CD4-positive, alpha-beta T cell treated with Interleukin-15 for 4 hours (primary cell): ENCODE measurements at regions not wholly inside any gene's neighbourhood (a gene's known extent, or its start where the extent isn't known, plus 50 kb on each side); places are given as distances from the start of the nearest gene placed in this dataset.
"Not testable (repeated sequence)": the region's sequence is repeated elsewhere in the genome, so short reads cannot be mapped to it uniquely, and the experiment has no call there.

Source experiments
- DNase-seq: peaks from one replicate; pipeline ENCODE4 v3.0.0-alpha.2; 2020; ENCODE audit warnings: low spot score

- no peak for DNase-seq
Observed at GRCh38 chr9:108039012-108039411, 549.4 kb upstream of the KLF4 start.

DNA sequence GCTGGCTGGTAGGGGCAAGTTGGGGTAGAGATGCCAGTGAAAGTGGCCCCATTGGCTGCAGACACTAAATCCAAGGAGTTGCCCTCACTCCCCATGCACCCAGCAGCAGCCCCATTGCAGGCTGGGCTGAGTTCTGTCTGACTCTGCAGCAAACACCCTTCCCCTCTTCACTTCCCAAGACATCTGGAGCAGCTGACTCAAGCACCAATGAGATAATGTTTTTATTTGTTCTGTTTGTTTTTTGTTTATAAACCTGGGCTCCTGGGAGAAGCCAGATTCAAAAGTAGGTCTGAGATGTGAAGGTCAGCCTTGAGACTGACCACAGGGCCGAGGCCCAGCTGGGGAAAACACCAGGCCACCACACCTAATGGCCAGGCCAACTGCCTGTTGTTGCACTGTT, 545.9 kb upstream of the KLF4 start:
- DNase-seq, result no peak

DNA sequence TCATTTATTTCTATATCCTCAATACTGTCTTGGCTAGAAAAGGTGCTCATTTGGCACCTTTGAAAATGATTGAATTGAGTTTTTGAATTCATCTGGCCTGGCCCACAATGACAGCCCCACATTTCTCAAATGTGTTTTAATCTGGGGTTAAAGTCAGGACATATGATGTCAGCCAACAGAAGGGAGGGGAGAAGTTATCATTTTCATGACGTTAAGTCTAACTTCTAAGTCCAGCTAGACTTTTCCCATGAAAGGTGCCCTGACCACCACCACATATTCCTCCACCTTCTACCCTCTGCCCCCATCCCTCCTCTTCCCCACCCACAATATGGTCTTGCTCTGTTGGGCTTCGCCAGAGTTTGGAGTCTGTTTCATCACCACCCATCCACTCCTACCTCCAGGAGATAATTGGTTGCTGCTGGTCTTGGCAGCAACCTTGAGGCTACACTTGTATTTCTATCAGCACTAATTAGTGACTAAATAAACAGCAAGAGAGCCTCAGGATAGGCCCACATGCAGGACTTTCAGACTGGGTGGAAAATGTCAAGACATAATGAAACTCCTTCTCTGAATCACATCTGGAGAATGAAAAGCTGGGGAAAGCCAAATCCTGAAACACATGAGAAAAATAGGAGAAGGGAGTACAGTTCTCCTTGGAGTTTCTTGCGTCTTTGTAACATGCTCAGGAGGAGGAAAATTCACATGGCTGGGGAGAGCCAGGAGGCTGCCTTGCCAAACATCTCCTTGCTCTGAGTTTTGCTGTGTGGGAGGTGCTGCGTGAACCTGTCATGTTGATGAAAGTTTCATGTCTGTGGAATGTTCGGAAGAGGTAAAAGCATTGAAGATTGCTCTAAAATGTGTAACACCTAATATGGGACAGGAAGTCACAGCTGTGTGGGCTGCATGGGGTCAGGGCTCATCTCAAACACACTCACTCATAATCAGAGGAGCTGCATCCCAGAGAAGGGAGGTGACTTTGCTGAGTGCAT, 544.7 kb upstream of the KLF4 start:
- DNase-seq, result no peak

DNA sequence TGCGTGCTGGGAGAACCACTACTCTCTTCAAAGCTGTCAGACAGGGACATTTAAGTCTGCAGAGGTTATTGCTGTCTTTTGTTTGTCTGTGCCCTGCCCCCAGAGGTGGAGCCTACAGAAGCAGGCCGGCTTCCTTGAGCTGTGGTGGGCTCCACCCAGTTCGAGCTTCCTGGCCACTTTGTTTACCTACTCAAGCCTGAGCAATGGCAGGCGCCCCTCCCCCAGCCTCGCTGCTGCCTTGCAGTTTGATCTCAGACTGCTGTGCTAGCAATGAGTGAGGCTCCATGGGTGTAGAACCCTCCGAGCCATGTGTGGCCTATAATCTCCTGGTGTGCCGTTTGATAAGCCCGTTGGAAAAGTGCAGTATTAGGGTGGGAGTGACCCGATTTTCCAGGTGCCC, 542.5 kb upstream of the KLF4 start:
- DNase-seq, result not testable (repeated sequence)

DNA sequence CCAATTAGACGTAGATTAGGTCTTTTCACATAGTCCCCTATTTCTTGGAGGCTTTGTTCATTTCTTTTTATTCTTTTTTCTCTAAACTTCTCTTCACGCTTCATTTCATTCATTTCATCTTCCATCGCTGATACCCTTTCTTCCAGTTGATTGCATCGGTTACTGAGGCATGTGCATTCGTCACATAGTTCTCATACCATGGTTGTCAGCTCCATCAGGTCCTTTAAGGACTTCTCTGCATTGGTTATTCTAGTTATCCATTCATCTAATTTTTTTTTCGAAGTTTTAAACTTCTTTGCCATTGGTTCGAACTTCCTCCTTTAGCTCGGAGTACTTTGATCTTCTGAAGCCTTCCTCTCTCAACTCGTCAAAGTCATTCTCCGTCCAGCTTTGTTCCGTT, 541.7 kb upstream of the KLF4 start:
- not testable (repeated sequence) for DNase-seq

- not testable (repeated sequence) for DNase-seq
Observed at GRCh38 chr9:108026718-108027117, 537.1 kb upstream of the KLF4 start.

- no peak for DNase-seq
Observed at GRCh38 chr9:108024604-108025003, 535.0 kb upstream of the KLF4 start.

DNA sequence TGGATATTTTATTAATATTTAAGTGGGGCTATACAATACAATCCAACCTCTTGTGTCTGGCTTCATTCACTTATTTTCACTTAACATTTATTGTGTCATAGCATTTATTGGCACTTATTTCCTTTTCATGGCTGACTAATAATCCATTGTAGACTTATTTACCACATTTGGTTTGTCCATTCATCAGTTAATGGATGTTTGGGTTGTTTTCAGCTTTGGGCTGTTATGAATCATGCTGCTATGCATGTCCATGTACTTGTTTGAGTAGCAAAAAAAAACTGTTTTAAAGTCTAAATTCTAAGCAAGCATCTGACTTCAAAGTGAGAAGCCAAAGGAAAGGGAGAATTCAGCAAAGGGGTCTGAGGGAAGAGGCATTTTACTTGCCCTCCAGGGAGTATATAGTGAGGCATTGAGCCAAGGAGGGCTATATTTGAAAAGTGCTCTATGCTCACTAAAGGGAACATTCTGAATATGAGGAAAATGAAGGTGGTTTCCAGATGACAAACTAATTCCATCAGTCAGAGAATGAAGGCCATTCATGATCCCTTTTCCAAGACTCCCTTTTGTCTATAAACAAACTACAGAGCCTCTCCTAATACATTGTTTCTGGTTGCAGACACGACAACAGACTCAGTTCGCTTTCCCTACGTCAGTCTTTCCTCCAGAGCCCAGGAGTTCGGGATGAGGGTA, 532.8 kb upstream of the KLF4 start:
- no peak for DNase-seq

DNA sequence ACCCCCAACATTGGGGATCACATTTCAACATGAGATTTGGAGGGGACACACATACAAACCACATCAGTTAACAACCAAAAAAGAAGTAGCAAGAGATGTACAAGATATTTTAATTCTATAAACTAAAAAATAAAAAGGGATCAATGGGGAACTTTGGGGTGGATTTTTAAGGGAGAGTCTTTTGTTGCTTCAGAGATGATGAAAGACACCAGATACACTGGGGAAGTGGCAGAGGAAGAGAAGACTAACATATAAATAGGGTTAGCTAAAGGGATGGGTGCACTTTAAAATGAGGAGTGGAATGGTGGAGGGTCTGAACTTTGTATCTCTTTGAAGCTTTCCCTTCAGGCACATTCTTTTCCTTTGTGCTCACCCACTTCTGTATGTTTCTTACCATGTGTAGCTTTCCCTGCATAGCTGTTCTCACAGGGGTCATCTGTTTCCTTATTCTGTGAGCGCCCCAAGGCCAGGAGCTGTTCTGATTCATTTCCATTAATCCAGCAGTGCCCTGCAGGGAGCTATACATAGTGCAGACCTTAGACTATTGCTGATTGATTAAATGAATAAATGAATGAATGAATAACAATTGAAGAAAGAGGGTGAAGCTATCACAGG, 531.6 kb upstream of the KLF4 start:
- no peak for DNase-seq

DNA sequence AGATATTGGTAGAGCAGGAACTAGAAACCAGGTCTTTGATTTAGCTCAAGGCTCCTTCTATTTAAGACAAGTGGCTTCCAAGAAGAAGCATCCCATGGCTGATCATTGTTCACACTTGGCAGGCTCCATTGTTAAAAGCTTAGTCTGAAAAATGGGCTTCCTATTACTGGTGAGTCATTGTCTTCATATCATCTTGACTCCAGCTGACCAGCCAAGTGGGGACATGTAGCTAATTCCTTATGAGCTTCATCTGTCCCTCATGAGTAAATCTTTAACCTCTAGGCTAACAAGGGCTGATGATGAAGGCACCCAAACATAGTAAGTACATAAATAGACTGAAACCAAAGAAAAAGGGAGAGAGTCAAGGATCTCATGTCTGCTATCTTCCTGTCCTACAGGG, 530.3 kb upstream of the KLF4 start:
- no peak for DNase-seq

DNA sequence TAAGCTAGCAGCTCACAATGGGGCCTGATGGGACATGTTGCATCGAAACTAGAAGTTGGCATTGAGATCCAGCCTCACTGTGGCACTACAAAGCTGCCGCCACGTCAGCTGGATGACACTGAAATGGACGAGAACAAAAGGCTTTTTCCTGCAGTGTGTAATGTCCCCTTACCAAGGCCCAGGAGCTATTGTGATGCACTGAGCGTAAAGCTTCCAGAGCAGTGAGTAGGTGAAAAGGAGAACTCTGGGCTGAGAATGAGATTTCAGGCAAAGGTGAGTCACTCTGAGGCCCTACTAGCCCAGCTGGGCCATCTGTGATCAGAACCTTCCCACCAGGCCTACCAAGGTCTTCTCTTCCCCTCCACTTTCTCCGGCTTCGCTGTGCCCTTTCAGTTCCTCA, 528.1 kb upstream of the KLF4 start:
- DNase-seq, result no peak

GRCh38 chr9:108016446-108016845, 526.9 kb upstream of the KLF4 start:
- no peak for DNase-seq

DNA sequence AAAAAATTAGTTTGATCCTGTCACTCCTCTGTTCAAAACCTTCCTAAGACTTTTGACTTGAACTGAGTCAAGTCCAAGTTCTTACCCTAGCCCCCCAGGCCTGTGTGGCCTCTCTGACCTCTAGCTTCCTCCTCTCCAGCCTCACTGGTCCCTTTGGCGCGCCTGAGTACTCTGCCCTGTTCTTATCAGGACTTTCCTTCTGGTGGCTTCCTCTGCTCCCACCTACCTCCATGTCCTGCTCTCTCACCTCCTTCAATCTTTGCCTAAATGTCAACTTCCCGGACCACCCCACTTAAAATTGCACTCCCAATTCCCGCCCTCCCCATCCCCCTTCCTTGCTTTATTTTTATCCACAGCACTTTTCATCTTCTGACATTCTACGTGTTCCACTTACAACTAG, 526.1 kb upstream of the KLF4 start:
- no peak for DNase-seq

DNA sequence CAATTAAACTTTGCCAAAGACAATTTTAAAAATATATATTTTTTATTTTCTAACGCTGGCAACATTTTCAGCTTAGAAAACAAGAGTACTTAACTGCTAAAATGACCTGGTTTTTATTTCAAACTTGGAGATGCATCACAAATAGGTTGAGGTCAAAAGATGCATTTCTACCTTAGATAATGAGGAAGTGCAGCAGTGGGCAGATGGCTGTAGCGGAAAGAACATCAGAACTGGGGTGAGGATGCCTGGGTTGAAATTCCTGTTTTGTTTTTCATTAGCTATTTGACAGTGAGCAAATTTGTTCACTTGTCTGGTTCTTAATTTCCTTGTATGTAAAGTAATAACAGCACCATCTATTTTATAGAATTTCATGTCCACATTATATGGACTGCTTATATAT, 524.8 kb upstream of the KLF4 start:
- no peak for DNase-seq

DNA sequence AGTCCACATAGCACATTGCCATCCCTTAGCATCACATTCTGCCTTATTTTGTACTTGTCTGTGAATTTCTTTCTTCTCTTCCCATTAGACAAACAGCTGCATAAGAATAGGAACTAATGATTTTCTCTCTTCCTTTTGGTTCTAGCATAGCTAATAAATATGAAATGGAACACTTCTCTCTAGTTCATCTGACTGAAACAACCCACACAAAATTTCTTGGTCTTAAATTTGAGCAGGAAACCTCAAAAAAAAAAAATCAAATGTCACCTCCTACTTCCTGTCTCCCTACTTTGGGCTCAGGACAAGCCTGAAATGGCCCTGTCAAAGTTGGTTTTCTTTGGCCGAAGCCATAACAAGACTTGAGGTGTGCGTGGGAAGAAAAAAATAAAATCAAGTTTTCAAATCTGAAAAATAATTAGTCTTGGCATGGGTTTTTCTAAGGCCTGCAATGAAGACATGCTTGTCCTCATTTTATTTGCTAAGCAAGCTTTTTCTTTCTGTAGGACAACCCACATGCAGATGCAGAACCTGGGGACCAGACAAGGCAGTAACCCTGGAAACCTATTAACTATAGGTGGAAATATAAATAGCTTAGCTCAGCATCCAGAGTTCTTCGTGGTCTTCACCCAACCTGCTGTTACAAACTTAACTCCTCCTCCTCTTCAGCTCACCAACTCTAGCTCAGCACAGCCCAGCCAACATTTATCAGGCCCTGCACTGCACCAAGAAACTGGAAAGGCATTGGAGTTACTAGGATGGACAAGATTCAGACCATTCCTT, 523.5 kb upstream of the KLF4 start:
- no peak for DNase-seq

GRCh38 chr9:108012405-108012804, 522.8 kb upstream of the KLF4 start:
- DNase-seq, result no peak

DNA sequence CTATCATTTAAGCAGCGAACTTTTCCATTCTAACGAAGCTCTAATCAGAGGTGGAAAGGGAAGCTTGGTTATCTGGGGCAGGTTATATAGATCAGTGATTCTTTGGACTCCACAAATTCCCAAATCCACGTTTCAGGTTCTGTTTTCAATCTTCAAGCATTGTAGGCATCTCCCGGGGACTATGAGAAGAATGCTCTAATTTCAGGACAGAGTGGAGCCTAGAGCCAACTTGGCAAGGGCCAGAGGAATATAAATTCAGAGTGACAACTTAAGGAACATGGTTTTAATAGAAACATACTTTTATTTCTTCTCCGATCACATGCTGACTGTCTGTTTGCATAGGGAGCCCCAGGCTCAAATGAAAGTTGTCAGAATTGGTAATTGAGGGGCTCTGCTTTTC, 514.0 kb upstream of the KLF4 start:
- no peak for DNase-seq

GRCh38 chr9:108002371-108002956, 512.9 kb upstream of the KLF4 start:
- DNase-seq, result no peak

DNA sequence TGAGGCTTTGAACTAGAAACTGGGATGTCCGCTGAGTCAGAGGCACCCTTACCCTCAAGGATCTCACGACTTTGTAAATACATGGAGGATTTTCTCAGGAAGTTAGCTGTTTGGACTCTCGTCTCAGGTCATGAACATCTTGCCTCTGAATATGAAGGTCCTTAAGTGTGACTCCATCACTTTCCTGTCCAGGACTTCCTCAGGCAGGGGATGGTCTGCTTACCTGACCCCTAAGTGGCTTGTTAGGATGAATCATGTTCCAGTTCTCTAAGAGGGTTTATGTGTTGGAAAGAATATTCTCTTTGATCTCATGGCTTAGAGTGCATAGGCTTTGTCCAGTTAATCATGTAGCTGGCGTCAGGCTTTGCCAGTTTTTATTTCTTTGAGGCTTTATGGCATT, 511.7 kb upstream of the KLF4 start:
- DNase-seq, result no peak

DNA sequence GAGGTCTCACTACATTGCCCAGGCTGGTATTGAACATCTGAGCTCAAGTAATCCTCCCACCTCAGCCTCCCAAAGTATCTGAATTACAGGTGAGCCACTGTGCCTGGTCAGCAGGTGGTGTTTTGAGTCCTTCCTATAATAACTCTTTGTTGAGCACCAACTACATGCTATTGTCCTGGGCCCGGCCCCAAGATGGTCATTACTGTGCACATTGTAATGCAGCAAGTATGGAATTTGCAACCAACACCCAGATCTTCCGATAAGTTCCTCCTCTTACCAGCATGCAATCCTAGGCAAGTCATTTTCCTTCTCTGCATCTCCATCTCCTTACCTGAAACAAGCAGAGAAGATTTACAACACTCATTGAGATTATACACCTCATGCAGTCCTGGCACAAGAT, 510.3 kb upstream of the KLF4 start:
- no peak for DNase-seq

DNA sequence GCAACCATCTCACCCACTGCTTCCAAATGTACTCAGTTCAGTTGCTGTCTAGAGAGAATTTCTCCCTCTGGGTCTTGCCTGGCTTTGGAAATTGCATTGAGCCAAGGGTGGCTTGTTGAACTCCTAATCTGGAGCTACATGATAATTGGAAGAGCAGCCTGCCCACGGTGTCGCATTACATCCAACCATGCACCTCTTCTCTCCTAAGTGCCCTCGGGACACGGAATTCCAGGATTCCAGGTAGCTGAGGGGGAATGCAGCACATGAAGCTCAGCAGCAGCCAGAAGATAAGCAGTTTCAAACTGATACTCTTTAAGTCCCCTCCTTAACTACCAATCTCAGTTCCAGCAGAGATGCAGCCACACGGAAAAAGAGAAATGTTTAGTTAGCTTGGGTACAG, 509.4 kb upstream of the KLF4 start:
- no peak for DNase-seq

DNA sequence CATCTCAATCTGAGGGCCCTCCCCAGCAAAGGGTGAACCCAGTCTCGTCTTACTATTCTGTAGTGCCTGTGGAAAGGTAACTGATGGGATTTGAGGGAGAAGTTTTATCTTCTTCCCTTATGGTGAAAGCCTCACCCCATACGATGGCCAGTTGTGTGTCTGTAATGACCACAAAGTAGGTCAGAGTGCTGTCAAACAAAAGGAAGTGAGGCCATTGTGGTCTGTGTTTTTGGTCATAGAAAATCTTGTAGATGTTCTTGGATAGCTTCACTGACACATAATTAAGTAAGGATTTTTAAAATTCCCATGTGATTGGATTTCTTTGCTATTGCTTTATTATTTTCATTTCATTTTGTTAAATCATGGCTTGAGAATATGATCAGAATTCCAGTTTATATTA, 505.1 kb upstream of the KLF4 start:
- no peak for DNase-seq
